Heart left ventricle (tissue), 16 donors: ENCODE measurements at regions not wholly inside any gene's neighbourhood (a gene's known extent, or its start where the extent isn't known, plus 50 kb on each side); places are given as distances from the start of the nearest gene placed in this dataset.

Experiments used
- ATAC-seq, 4 donors: fragments of 200-7000 bp; cut with Tn5 transposase; one replicate each; pipeline ENCODE4 v1.9.1; 2020 to 2022; ENCODE audit warnings: moderate library complexity in 4 of 4, mild to moderate bottlenecking in 3 of 4, moderate number of reproducible peaks in 1 of 4
- DNase-seq, 5 donors: peaks; one replicate each; pipeline ENCODE4 v3.0.0-alpha.2; 2020
- H3K27ac ChIP-seq, 12 donors: fragments of 200-600 bp; sonication (generic) in 4 of 12; one replicate each; pipeline versions ENCODE4 v1.5.0 to v1.8.0; 2016 to 2022; ENCODE audit warnings: mild to moderate bottlenecking in 2 of 12
- H3K27me3 ChIP-seq, 9 donors: fragments of 200-600 bp; sonication (generic) in 2 of 9; one replicate each; pipeline versions ENCODE4 v1.5.1 to v1.8.0; 2016 to 2022; ENCODE audit warnings: mild to moderate bottlenecking in 3 of 9
- H3K36me3 ChIP-seq, 9 donors: fragments of 200-600 bp; sonication (generic) in 2 of 9; one replicate each; pipeline versions ENCODE4 v1.5.0 to v1.8.0; 2018 to 2022; ENCODE audit warnings: mild to moderate bottlenecking in 2 of 9
- H3K4me1 ChIP-seq, 12 donors: fragments of 200-600 bp; sonication (generic) in 4 of 12; one replicate each; pipeline versions ENCODE4 v1.5.0 to v1.8.0; 2016 to 2022; ENCODE audit warnings: mild to moderate bottlenecking in 3 of 12
- H3K4me3 ChIP-seq, 12 donors: fragments of 200-600 bp; sonication (generic) in 4 of 12; one replicate each; pipeline versions ENCODE4 v1.5.0 to v1.8.0; 2017 to 2022; ENCODE audit warnings: mild to moderate bottlenecking in 9 of 12, moderate library complexity in 4 of 12
- H3K9me3 ChIP-seq, 12 donors: fragments of 200-600 bp; sonication (generic) in 4 of 12; one replicate each; pipeline versions ENCODE4 v1.5.0 to v1.8.0; 2016 to 2022; ENCODE audit warnings: mild to moderate bottlenecking in 1 of 12
- POLR2A ChIP-seq, 2 donors: fragments of 450-650 bp; IDR thresholded peaks; one replicate each; pipeline ENCODE4 v1.6.1; 2017; ENCODE audit warnings: antibody characterized with exemption in 2 of 2, mild to moderate bottlenecking in 2 of 2, moderate library complexity in 2 of 2
- WGBS, 4 donors: extraction: QIAGEN DNeasy Blood & Tissue Kit in 2 of 4; methylation state at CpG; one replicate each; pipeline versions ENCODE4 v1.1.5 to v1.1.7; 2013 to 2018; 5-methylcytosine and 5-hydroxymethylcytosine counted together
- intact Hi-C, 10 donors: fragments of 100-400 bp; cut with DNase I; formaldehyde crosslinking; loops; one replicate each; pipeline versions ENCODE4 v1.11.1 to v1.14.2; 2022
- TF ChIP-seq, protein P1 (sequence below), 12 donors: fragments of 200-600 bp; sonication (generic) in 4 of 12; IDR thresholded peaks; one replicate each; pipeline versions ENCODE4 v1.5.0 to v1.8.0; 2018 to 2022; ENCODE audit warnings: antibody characterized with exemption in 12 of 12, mild to moderate bottlenecking in 5 of 12
- donor health status: ischemic (EF 13 %, LVEDD 7.1; RV severe dilation, severe dysfunction).
- donor health status: healthy with polysubstance abuse.
- donor health status: DM: no; HTN: yes; CAD: no.
- donor health status: DM: no; HTN: no; CAD: no.
- donor health status: ischemic (EF 25% LVEDD 6.9; RV normal size, moderate dysfunction).
- donor health status: ischemic (EF 25% LVEDD 5.7; RV mildly dilated, moderate dysfunction).
- donor health status: healthy.
- donor health status: DM: yes; HTN: yes; CAD: no.
- donor health status: ischemic (EF 35%, LVEDD 5.7; RV mildly dilated, moderate dysfunction).
- donor health status: nonischemic (EF 11% LVEDD 7.7; RV severe dilation, severe dysfunction).
- donor health status: DM: yes; HTN: yes; CAD: no.
- donor health status: PGD.
- donor health status: ischemic (EF 29% LVEDD 5.4; RV normal size, mild dysfunction).
- donor health status: nonischemic (EF 23%, LVEDD 6.1; RV moderate dilation, normal function).

GRCh38 chr2:241943961-241944575 lies 74.5 kb downstream of the RTP5 start:
- DNase-seq (no peak), ATAC-seq (no peak)
- Histone ChIP-seq H3K36me3 (no peaks in the 10 kb centered on the region), H3K4me3 (no peak overlapping the region), H3K4me1 (no peaks in the 10 kb centered on the region), H3K27ac (no peak overlapping the region), H3K27me3 (peaks cover 0 to 11% (median 0%) of the 10 kb centered on the region in 9 donors), H3K9me3 (peaks cover 0 to 7% (median 0%) of the 10 kb centered on the region in 12 donors)
- TF ChIP-seq POLR2A (IDR thresholded peaks at IDR 0.05): no peak
- WGBS, 4 donors: 81 to 87% (median 84%) methylated on average over 17 of the region's 17 CpGs
- intact Hi-C loops: no loop called here

DNA sequence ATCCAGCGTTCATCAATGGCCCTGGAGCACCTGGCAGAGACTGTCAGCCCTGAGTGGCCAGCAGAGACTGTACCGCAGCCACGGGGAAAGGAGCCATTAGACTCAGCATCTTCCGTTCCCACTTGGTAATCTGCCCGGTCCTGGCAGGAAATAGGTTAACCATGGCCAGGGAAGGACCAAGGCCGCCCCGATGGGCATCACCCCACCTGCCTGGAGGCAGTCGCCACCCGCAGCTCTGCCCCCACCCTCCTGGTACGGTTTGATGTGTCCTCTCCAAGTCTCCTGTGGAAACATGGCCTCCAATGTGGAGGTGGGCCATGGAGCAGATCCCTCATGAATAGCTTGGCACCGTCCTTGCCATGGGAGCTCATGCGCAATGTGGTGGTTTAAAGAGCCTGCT lies 75.3 kb downstream of the RTP5 start:
- WGBS, 4 donors: 74 to 88% (median 81%) methylated on average over 8 to 12 of the region's 12 CpGs
- TF ChIP-seq POLR2A (IDR thresholded peaks at IDR 0.05): no peak
- TF ChIP-seq, protein P1, sequence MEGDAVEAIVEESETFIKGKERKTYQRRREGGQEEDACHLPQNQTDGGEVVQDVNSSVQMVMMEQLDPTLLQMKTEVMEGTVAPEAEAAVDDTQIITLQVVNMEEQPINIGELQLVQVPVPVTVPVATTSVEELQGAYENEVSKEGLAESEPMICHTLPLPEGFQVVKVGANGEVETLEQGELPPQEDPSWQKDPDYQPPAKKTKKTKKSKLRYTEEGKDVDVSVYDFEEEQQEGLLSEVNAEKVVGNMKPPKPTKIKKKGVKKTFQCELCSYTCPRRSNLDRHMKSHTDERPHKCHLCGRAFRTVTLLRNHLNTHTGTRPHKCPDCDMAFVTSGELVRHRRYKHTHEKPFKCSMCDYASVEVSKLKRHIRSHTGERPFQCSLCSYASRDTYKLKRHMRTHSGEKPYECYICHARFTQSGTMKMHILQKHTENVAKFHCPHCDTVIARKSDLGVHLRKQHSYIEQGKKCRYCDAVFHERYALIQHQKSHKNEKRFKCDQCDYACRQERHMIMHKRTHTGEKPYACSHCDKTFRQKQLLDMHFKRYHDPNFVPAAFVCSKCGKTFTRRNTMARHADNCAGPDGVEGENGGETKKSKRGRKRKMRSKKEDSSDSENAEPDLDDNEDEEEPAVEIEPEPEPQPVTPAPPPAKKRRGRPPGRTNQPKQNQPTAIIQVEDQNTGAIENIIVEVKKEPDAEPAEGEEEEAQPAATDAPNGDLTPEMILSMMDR (IDR thresholded peaks at IDR 0.05): no peak
- H3K36me3 ChIP-seq: no peaks in the 10 kb centered on the region
- H3K27me3 ChIP-seq: peaks cover 0 to 18% (median 0%) of the 10 kb centered on the region in 9 donors
- DNase-seq (no peak), ATAC-seq (no peak)
- H3K27ac ChIP-seq: no peak overlapping the region
- no peak overlapping the region for H3K4me3 ChIP-seq
- intact Hi-C loops: no loop called here
- no peaks in the 10 kb centered on the region for H3K4me1 ChIP-seq
- H3K9me3 ChIP-seq: peaks cover 0 to 7% (median 0%) of the 10 kb centered on the region in 12 donors

GRCh38 chr2:241945311-241945710 lies 75.8 kb downstream of the RTP5 start:
- intact Hi-C loops: no loop called here
- H3K36me3 ChIP-seq: no peaks in the 10 kb centered on the region
- H3K9me3 ChIP-seq: peaks cover 0 to 4% (median 0%) of the 10 kb centered on the region in 12 donors
- TF ChIP-seq, protein P1 (IDR thresholded peaks at IDR 0.05): no peak
- no peak for TF ChIP-seq POLR2A (IDR thresholded peaks at IDR 0.05)
- WGBS, 4 donors: 89 to 97% (median 93%) methylated on average over 13 to 15 of the region's 15 CpGs
- no peak for ATAC-seq
- peaks cover 0 to 23% (median 0%) of the 10 kb centered on the region in 9 donors for H3K27me3 ChIP-seq
- DNase-seq: no peak
- H3K4me1 ChIP-seq: no peaks in the 10 kb centered on the region
- H3K27ac ChIP-seq: no peak overlapping the region
- H3K4me3 ChIP-seq: no peak overlapping the region

DNA sequence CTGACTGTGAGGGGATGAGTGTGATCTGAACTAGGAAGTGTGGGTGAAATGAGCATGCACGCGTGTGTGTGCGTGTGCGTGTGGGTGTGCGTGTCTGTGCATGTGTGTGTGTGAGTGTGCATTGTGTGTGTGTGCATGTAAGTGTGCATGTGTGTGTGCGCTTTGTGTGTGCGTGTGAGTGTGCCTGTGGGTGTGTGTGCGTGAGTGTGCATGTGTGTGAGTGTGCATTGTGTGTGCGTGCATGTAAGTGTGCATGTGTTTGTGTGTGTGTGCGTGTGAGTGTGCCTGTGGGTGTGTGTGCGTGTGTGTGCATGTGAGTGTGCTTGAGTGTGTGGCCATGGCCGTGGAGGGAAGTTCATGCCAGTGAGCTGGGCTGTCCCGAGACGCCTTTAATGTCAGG lies 76.3 kb downstream of the RTP5 start:
- 79 to 94% (median 85%) methylated on average over 14 of the region's 14 CpGs for WGBS, 4 donors
- DNase-seq (no peak), ATAC-seq (no peak)
- intact Hi-C loops: no loop called here
- no peaks in the 10 kb centered on the region for H3K36me3 ChIP-seq
- no peak overlapping the region for H3K27ac ChIP-seq
- peaks cover 0 to 27% (median 0%) of the 10 kb centered on the region in 9 donors for H3K27me3 ChIP-seq
- H3K4me1 ChIP-seq: peaks cover 0 to 5% (median 0%) of the 10 kb centered on the region in 12 donors
- H3K9me3 ChIP-seq: no peaks in the 10 kb centered on the region
- TF ChIP-seq, protein P1 (IDR thresholded peaks at IDR 0.05): no peak
- TF ChIP-seq POLR2A (IDR thresholded peaks at IDR 0.05): no peak
- no peak overlapping the region for H3K4me3 ChIP-seq
